GM12872 (cell line): ENCODE measurements at regions not wholly inside any gene's neighbourhood (a gene's known extent, or its start where the extent isn't known, plus 50 kb on each side); places are given as distances from the start of the nearest gene placed in this dataset.

Source experiments
- TF ChIP-seq, protein P1 (sequence below): IDR thresholded peaks from 3 replicates; pipeline ENCODE4 v1.5.1; 2011; ENCODE audit warnings: low read depth, mild to moderate bottlenecking, low read length, moderate library complexity; ENCODE audit not compliant: insufficient read depth

DNA sequence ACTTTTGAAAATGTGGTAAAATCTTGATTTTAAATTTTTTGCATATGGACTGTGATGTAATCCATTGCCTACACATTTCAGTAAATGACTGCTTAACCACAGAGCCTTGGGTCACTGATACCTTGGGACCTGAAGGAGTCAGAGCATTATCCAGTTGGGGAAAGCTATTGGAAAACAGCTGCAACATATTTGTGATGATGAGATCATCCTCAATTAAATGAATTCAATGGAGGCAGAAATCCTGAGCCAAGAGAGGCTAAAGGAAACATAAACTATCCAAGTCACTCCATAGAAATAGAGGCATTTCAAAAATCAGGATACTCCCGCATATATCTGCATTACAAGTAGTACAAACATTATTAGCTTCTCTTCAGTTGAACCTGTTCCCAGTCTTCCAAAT lies 99.8 kb upstream of the PRMT6 start:
- TF ChIP-seq, protein P1, sequence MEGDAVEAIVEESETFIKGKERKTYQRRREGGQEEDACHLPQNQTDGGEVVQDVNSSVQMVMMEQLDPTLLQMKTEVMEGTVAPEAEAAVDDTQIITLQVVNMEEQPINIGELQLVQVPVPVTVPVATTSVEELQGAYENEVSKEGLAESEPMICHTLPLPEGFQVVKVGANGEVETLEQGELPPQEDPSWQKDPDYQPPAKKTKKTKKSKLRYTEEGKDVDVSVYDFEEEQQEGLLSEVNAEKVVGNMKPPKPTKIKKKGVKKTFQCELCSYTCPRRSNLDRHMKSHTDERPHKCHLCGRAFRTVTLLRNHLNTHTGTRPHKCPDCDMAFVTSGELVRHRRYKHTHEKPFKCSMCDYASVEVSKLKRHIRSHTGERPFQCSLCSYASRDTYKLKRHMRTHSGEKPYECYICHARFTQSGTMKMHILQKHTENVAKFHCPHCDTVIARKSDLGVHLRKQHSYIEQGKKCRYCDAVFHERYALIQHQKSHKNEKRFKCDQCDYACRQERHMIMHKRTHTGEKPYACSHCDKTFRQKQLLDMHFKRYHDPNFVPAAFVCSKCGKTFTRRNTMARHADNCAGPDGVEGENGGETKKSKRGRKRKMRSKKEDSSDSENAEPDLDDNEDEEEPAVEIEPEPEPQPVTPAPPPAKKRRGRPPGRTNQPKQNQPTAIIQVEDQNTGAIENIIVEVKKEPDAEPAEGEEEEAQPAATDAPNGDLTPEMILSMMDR, result no peak

DNA sequence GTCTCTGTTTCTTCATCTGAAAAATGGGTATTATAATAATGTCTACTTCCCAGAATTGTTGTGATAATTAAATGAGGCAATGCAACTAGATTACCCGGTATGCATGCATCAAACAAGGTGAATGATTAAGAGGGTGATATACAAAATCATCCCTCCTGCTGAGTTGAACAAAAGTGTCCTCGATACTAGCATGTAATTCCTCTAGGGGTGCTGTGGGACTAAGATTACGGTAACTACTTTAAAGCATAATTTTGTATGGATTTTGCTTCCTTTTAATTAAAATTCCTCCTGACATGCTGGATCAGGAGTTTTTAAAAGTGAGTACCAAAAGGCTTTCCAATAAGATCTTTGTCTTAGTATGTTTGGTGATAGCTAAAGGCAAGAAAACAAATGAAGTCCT lies 98.7 kb upstream of the PRMT6 start:
- TF ChIP-seq, protein P1, result no peak

- TF ChIP-seq, protein P1, result no peak
Observed at GRCh38 chr1:106960412-106960811, 96.1 kb upstream of the PRMT6 start.

DNA sequence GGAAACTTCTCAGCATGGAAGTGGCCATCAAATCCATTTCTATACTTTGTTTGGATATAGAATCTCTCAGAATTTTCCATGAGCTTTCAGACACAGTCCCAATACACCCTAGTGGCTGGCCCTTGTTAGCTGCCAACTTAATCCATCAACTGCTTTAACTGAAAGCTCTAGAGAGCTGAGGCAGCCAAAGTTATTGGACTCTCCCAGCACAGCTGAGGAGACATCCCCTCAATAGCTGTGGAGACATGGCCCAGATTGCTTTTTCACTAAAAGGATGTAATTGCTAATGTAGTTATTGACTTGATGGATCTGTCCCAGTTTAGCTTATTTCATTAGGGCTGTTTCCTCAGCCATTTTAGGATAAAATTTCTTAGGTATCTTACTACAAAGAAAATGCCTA lies 94.8 kb upstream of the PRMT6 start:
- TF ChIP-seq, protein P1, result no peak

DNA sequence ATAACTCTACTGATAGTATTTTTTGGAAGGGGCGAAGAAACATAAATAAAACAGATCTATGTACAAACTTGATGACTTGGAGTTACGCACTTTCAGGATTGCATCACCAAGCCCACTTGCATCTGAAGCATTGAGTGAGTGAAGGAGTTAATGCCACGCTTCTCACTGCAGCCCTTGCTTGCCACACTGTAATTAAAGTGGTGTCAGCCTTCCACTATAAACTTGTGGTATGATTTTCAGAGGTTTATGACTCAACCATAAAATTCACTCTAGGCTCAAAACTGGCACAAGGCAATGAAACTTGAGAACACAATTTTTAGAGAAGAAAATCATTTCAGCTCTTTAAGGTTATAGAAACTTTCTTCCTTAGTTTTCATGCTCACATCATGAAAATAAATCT lies 93.9 kb upstream of the PRMT6 start:
- TF ChIP-seq, protein P1, result no peak

DNA sequence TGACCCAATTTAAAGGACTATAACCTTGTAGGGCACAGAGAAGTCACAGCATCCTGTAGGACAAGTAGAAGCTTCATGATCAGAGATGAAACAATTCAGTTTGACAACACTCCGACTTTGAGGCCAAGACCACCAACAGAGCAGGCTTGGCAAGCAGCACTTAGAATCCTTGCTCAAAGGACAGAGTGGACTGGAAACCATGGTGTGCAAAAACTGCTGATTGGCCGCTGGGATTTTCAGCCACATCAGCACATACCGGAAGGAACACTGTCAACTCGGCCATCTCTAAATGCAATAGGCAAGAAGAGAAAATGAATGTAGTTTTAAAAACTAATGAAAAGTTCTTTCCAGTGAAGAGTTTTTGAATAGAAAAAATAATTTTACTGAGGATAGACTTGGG lies 92.0 kb upstream of the PRMT6 start:
- TF ChIP-seq, protein P1, result no peak

- TF ChIP-seq, protein P1, result no peak
Observed at GRCh38 chr1:106968644-106969043, 87.8 kb upstream of the PRMT6 start.

DNA sequence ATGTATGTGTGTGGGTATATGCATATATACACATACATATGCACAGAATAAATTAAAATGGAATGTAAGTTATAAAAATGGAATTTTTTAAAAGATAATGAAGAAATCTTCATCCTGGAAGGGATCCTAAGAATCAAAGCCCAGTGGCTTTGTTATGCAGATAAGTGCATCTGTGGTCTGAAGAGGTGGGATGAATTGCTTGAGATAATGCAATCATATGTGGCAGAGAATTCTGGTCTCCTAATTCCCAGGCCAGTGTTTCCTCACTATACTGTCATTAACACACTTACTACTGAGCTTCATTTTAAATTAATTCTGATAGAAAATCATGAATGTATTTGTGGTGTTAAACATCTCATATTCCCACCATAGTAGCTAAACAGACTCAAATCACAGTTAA lies 86.7 kb upstream of the PRMT6 start:
- TF ChIP-seq, protein P1, result no peak
